Tibial nerve (tissue), 4 donors: ENCODE measurements at regions not wholly inside any gene's neighbourhood (a gene's known extent, or its start where the extent isn't known, plus 50 kb on each side); places are given as distances from the start of the nearest gene placed in this dataset.
"Not testable (repeated sequence)": the region's sequence is repeated elsewhere in the genome, so short reads cannot be mapped to it uniquely, and the experiment has no call there.

ENCODE experiments used
- DNase-seq, 2 donors: peaks; one replicate each; pipeline ENCODE4 v3.0.0-alpha.2; 2019; ENCODE audit warnings: low spot score in 2 of 2
- H3K27ac ChIP-seq, 4 donors: fragments of 200-600 bp; sonication (generic) in 3 of 4; one replicate each; pipeline ENCODE4 v1.5.1; 2017 to 2019; ENCODE audit warnings: mild to moderate bottlenecking in 1 of 4
- H3K27me3 ChIP-seq, 2 donors: fragments of 200-600 bp; sonication (generic) in 1 of 2; one replicate each; pipeline versions ENCODE4 v1.5.1 to v1.6.0; 2017 to 2019
- H3K36me3 ChIP-seq, 3 donors: fragments of 200-600 bp; sonication (generic); one replicate each; pipeline ENCODE4 v1.5.1; 2018 to 2019
- H3K4me1 ChIP-seq, 4 donors: fragments of 200-600 bp; sonication (generic) in 3 of 4; one replicate each; pipeline ENCODE4 v1.5.1; 2017 to 2019
- H3K4me3 ChIP-seq, 4 donors: fragments of 200-600 bp; sonication (generic) in 3 of 4; one replicate each; pipeline ENCODE4 v1.5.1; 2017 to 2019; ENCODE audit warnings: mild to moderate bottlenecking in 1 of 4, moderate library complexity in 1 of 4
- H3K9me3 ChIP-seq, 4 donors: fragments of 200-600 bp; sonication (generic) in 3 of 4; one replicate each; pipeline ENCODE4 v1.5.1; 2017 to 2019
- CTCF ChIP-seq, 5 experiments: fragments of 200-600 bp in 3 of 5; fragments of 450-650 bp in 2 of 5; sonication (generic) in 3 of 5; IDR thresholded peaks; one replicate each; pipeline ENCODE4 v1.5.1; 2016 to 2019; ENCODE audit warnings: antibody characterized with exemption in 5 of 5, mild to moderate bottlenecking in 3 of 5, moderate library complexity in 2 of 5
- EP300 ChIP-seq, 2 donors: sonication (generic); formaldehyde crosslinking; IDR thresholded peaks; one replicate each; pipeline ENCODE4 v1.6.1; 2017; ENCODE audit warnings: antibody characterized with exemption in 2 of 2, mild to moderate bottlenecking in 1 of 2
- POLR2A ChIP-seq, 2 donors: fragments of 450-650 bp; IDR thresholded peaks; one replicate each; pipeline ENCODE4 v1.6.1; 2017; ENCODE audit warnings: antibody characterized with exemption in 2 of 2, mild to moderate bottlenecking in 2 of 2, moderate library complexity in 2 of 2
- WGBS, 2 donors: methylation state at CpG; one replicate each; pipeline ENCODE4 v1.1.5; 2018; 5-methylcytosine and 5-hydroxymethylcytosine counted together

DNA sequence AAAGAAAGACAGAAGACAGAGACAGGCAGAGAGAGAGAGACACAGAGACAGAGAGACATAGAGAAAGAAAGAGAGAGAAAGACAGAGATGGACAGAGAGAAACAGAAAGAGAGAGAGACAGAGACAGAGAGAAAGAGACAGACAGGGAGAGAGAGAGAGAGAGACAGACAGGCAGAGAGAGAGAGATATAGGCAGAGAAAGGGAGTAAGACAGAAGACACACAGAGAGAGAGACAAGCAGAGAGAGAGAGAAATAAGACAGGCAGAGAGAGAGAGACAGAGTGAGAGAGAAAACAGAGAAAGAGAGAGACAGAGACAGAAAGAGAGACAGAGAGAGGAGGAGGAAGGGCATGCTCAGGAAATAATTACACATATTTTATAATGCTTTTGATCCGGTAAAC, 758.3 kb upstream of the DEFB115 start:
- Histone ChIP-seq H3K27ac (no peak overlapping the region), H3K4me1 (peaks cover 0 to 13% (median 0%) of the 10 kb centered on the region in 4 donors), H3K9me3 (no peaks in the 10 kb centered on the region), H3K36me3 (no peaks in the 10 kb centered on the region), H3K4me3 (no peak overlapping the region), H3K27me3 (no peaks in the 10 kb centered on the region)
- 50 to 76% methylated on average over 1 of the region's 1 CpG for WGBS, 2 donors
- DNase-seq, result no peak
- TF ChIP-seq POLR2A (IDR thresholded peaks at IDR 0.05), result no peak
- no peak for TF ChIP-seq EP300 (IDR thresholded peaks at IDR 0.05)
- no peak for TF ChIP-seq CTCF (IDR thresholded peaks at IDR 0.05)

DNA sequence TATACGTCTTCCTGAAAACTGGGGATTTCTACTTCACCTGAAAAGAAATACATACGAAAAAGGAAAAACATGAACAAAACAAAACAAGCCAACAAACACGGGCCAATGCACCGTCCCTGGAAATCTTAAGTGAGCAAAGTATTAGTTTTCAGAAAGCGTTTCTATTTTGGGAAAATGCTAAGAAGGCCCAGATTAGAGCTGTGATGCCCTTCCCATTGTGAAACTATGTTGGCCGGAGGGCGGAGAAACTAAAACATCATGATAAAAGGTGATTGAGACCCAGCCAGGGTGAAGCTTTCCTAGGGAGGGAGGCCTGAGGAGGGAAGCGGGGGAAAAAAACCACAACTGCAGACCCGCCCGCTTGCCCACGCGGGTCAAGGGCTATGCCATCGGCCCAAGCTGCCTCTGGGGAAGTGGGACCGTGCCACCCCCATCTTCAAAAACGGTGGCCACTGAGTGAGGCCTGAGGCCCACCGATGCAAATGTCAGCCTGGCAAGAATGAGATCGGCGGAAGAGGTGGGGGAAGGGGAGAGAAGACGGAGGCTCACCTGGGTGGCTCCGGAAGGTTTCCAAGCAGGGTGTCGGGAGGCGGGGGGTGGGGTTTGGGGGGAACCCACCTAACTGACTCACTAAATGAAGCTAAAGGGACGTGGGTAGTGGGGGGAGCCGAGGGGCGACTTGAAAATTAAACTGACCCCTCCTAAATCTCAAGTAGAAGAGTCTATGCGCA, 757.6 kb upstream of the DEFB115 start:
- DNase-seq, H3K4me3 ChIP-seq, H3K27me3 ChIP-seq, H3K27ac ChIP-seq, H3K9me3 ChIP-seq, H3K36me3 ChIP-seq: not testable (repeated sequence)
- WGBS, 2 donors, result 14 to 58% methylated on average over 26 of the region's 26 CpGs
- H3K4me1 ChIP-seq, result peaks cover 0 to 13% (median 0%) of the 10 kb centered on the region in 4 donors

- H3K4me3 ChIP-seq, H3K27me3 ChIP-seq, H3K9me3 ChIP-seq, H3K27ac ChIP-seq, H3K36me3 ChIP-seq: not testable (repeated sequence)
- H3K4me1 ChIP-seq, result peaks cover 0 to 13% (median 0%) of the 10 kb centered on the region in 4 donors
- WGBS, 2 donors, result 12 to 51% methylated on average over 11 of the region's 11 CpGs
- TF ChIP-seq CTCF (IDR thresholded peaks at IDR 0.05), result peak in 1 of 5 experiments; percentile 15
- peak in 1 of 2 donors; percentile 41 for DNase-seq
Observed at GRCh38 chr20:30500447-30500820, 757.0 kb upstream of the DEFB115 start.

- Histone ChIP-seq H3K27ac (no peak overlapping the region), H3K9me3 (no peaks in the 10 kb centered on the region), H3K4me1 (peaks cover 0 to 13% (median 0%) of the 10 kb centered on the region in 4 donors), H3K36me3 (no peaks in the 10 kb centered on the region), H3K27me3 (no peaks in the 10 kb centered on the region), H3K4me3 (no peak overlapping the region)
- no peak for DNase-seq
- TF ChIP-seq POLR2A (IDR thresholded peaks at IDR 0.05), result no peak
- TF ChIP-seq EP300 (IDR thresholded peaks at IDR 0.05), result no peak
- no peak for TF ChIP-seq CTCF (IDR thresholded peaks at IDR 0.05)
- 77 to 84% methylated on average over 23 of the region's 23 CpGs for WGBS, 2 donors
Observed at GRCh38 chr20:30500829-30501440, 756.5 kb upstream of the DEFB115 start.

DNA sequence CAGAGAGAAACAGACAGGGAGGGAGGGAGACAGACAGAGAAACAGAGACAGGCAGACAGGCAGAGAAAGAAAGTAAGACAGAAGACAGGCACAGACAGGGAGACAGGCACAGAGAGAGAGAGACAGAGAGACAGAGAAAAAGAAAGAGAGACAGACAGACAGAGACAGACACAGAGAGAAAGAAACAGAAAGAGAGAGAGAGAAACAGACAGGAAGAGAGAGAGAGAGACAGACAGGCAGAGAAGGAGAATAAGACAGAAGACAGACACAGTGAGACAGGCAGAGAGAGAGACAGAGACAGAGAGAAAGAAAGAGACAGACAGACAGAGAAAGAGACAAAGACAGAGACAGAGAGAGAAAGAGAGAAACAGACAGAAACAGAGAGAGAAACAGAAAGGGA, 754.8 kb upstream of the DEFB115 start:
- no peak for DNase-seq
- Histone ChIP-seq H3K4me3 (no peak overlapping the region), H3K36me3 (no peaks in the 10 kb centered on the region), H3K27ac (no peak overlapping the region), H3K9me3 (no peaks in the 10 kb centered on the region), H3K27me3 (no peaks in the 10 kb centered on the region), H3K4me1 (peaks cover 0 to 13% (median 0%) of the 10 kb centered on the region in 4 donors)
- TF ChIP-seq EP300 (IDR thresholded peaks at IDR 0.05) (no peak), CTCF (IDR thresholded peaks at IDR 0.05) (no peak), POLR2A (IDR thresholded peaks at IDR 0.05) (no peak)

- not testable (repeated sequence) for H3K27ac ChIP-seq, H3K27me3 ChIP-seq, H3K4me3 ChIP-seq, H3K36me3 ChIP-seq, H3K9me3 ChIP-seq, DNase-seq
- H3K4me1 ChIP-seq, result peaks cover 0 to 13% (median 0%) of the 10 kb centered on the region in 4 donors
- WGBS, 2 donors, result 52 to 65% methylated on average over 1 of the region's 1 CpG
Observed at GRCh38 chr20:30503204-30503603, 754.3 kb upstream of the DEFB115 start.
